ENCODE measurements at regions not wholly inside any gene's neighbourhood (a gene's known extent, or its start where the extent isn't known, plus 50 kb on each side); places are given as distances from the start of the nearest gene placed in this dataset.
"Not testable (repeated sequence)": the region's sequence is repeated elsewhere in the genome, so short reads cannot be mapped to it uniquely, and the experiment has no call there.

GRCh38 chr7:79709574-79710409 lies 256.3 kb upstream of the MAGI2 start:
- no peak for DNase-seq

GRCh38 chr7:79702116-79702515 lies 248.6 kb upstream of the MAGI2 start:
- no peak for DNase-seq

GRCh38 chr7:79692015-79692414 lies 238.5 kb upstream of the MAGI2 start:
- no peak for DNase-seq

- no peak for DNase-seq
Measured at GRCh38 chr7:79691074-79691473, 237.6 kb upstream of the MAGI2 start.

- no peak for DNase-seq
Measured at GRCh38 chr7:79684384-79684783, 230.9 kb upstream of the MAGI2 start.

- DNase-seq = no peak
Measured at GRCh38 chr7:79683916-79684315, 230.4 kb upstream of the MAGI2 start.

- no peak for DNase-seq
Measured at GRCh38 chr7:79683185-79683890, 229.9 kb upstream of the MAGI2 start.

GRCh38 chr7:79681454-79681853 lies 228.0 kb upstream of the MAGI2 start:
- no peak for DNase-seq

- no peak for DNase-seq
Measured at GRCh38 chr7:79673969-79674368, 220.5 kb upstream of the MAGI2 start.

GRCh38 chr7:79673421-79673820 lies 220.0 kb upstream of the MAGI2 start:
- no peak for DNase-seq

- no peak for DNase-seq
Measured at GRCh38 chr7:79668292-79668691, 214.8 kb upstream of the MAGI2 start.

- no peak for DNase-seq
Measured at GRCh38 chr7:79666472-79666871, 213.0 kb upstream of the MAGI2 start.

GRCh38 chr7:79664884-79665676 lies 211.6 kb upstream of the MAGI2 start:
- peak; percentile 87 for DNase-seq

- no peak for DNase-seq
Measured at GRCh38 chr7:79658304-79658703, 204.8 kb upstream of the MAGI2 start.

- DNase-seq = no peak
Measured at GRCh38 chr7:79653136-79653631, 199.7 kb upstream of the MAGI2 start.

- no peak for DNase-seq
Measured at GRCh38 chr7:79652619-79653018, 199.2 kb upstream of the MAGI2 start.

- no peak for DNase-seq
Measured at GRCh38 chr7:79647711-79648110, 194.2 kb upstream of the MAGI2 start.

- DNase-seq = no peak
Measured at GRCh38 chr7:79646278-79646677, 192.8 kb upstream of the MAGI2 start.

- no peak for DNase-seq
Measured at GRCh38 chr7:79636849-79637248, 183.4 kb upstream of the MAGI2 start.

GRCh38 chr7:79625921-79626320 lies 172.5 kb upstream of the MAGI2 start:
- not testable (repeated sequence) for DNase-seq

- no peak for DNase-seq
Measured at GRCh38 chr7:79624336-79624735, 170.9 kb upstream of the MAGI2 start.

- no peak for DNase-seq
Measured at GRCh38 chr7:79622781-79623180, 169.3 kb upstream of the MAGI2 start.

GRCh38 chr7:79620291-79620690 lies 166.8 kb upstream of the MAGI2 start:
- DNase-seq = no peak

Data from DMS79 treated with DMSO at 0.1 percent for 48 hours (cell line).